UCSD-AML1 (cell line): ENCODE measurements at regions not wholly inside any gene's neighbourhood (a gene's known extent, or its start where the extent isn't known, plus 50 kb on each side); places are given as distances from the start of the nearest gene placed in this dataset.
"Not testable (repeated sequence)": the region's sequence is repeated elsewhere in the genome, so short reads cannot be mapped to it uniquely, and the experiment has no call there.

ENCODE experiments used
- DNase-seq: peaks from one replicate; lab custom pipeline; 2025; ENCODE audit not compliant: unreplicated experiment; lab: John Stamatoyannopoulos, UW

DNA sequence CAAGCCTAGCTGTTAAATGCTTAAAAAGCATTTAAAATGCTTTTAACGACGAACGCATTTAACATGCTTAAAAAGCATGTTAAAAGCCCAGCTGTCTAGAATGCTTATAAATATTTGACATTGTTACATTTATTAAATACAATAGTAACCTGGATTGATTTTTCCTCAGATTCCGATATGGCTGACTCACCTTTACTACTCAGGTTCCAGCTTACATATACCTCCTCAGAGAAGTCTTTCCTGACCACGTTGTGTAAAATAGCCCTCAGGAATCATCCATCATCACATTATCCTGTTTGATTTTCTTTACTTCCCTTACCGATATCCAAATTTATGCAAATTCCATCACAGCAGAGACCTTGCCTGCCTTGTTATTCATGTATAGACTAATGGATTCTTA, 51.4 kb downstream of the SLC41A2 start:
- no peak for DNase-seq

DNA sequence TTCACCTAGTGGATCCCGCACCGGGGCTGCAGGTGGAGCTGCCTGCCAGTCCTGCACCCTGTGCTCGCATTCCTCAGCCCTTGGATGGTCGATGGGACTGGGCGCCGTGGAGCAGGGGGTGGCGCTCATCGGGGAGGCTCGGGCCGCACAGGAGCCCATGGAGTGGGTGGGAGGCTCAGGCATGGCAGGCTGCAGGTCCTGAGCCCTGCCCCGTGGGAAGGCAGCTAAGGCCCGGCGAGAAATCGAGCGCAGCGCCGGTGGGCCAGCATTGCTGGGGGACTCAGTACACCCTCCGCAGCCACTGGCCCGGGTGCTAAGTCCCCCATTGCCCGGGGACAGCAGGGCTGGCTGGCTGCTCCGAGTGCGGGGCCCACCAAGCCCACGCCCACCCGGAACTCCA, 52.6 kb downstream of the SLC41A2 start:
- DNase-seq = not testable (repeated sequence)

DNA sequence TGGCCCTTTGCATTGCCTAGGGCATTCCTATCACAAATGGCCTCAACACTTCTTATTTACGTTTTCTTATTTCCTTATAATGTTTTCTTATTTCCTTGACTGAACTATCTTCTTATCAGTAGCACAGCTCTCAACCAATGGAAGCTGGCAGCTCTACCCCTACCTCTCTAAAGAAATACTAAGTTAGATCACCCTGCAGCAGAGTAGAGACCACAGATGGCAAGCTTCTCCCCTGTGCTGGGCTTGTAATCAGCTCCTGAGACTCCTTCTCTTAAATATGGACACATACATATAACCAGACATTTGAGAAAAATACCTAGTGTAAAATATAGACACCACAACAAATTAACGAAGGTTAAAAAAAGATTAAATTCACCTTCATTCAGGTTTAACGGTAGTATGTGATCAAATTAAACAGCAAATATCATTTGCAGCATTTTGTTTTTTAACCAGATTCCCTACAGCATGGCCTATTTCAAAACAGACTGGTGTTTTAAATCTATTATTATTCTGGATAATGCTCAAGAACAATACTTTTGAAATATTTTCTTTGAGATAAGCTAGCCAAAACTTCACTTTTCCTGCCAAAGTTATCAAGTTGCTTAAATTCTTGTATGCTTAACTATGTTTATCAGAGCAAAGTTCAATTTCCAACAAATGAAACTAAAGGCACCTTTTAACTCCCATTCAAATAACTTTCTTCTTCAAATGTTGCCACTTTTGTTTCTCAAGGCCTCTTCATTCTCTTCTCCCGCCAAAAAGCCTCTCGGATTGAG, 54.3 kb downstream of the SLC41A2 start:
- DNase-seq = no peak

DNA sequence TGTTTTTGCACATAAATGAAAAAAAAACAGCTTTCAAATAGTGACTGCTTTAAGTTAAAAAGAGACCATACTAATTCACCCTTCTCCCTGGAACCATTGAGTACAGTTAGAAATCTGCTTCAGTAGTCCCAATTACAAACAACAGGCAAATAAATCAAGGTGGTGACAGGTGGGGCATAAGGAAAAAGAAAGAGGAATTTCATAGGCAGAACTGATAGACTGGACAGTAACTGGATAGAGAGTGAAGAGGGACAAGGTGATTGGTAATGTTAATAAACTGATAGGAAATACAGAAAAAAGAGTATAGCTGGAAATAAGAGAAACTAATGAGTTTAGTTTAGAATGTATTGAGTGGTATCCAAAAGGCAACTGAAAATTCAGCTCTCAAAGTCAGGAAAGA, 56.0 kb downstream of the SLC41A2 start:
- no peak for DNase-seq

DNA sequence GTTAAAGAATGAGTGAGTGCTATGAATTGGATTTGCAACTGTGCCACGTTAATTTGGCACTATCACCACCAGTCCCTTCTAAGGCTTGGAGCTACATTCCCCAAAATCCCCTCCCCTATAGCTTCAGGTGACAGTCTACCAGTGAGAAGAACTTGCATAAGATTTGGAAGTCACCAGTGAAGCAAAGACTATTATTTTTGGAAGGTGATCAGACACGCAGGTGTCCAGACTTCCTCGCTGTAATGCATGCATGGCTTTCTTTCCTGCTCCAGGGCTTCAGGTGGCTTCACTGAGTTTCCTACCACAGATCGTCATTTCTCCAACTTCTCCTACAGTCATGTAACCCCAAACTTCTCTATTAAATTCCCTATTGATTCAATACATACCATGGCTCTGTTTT, 61.4 kb downstream of the SLC41A2 start:
- no peak for DNase-seq

DNA sequence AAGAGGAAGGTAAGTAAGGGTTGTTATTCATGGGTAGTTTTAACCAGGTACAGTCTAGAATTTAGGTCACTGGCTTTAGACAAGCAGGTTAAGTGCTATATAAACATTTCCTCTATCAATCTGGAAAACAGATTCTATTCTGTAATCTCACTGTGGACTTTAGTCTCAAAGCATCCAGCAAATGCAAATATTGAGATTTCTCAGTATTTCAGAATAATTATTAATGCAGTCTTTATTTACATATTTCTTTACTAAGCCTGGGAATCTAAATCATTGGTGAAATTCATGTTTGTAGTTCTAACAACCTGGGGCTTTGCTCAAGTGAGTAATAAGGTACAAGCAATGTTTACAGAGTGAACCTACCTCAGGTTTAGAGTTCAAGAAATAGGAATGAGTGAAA, 61.9 kb downstream of the SLC41A2 start:
- no peak for DNase-seq

DNA sequence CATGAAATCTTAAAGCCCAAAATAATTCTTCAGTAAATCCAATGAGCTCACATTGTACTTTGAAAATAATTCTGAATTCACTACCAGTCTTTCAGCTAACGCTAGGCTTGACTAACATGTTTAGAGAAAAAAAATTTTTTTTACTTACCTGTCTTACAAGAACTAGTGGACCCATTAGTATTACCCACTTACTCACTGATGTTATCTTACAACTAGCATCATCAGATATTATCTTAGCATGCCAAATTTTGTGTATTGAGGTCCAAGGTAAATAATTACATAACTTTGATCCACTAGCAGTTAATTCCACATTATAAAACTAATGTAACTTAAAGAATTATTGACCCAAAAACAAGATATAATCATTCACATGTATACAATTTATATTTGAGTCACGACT, 62.7 kb downstream of the SLC41A2 start:
- DNase-seq = no peak

DNA sequence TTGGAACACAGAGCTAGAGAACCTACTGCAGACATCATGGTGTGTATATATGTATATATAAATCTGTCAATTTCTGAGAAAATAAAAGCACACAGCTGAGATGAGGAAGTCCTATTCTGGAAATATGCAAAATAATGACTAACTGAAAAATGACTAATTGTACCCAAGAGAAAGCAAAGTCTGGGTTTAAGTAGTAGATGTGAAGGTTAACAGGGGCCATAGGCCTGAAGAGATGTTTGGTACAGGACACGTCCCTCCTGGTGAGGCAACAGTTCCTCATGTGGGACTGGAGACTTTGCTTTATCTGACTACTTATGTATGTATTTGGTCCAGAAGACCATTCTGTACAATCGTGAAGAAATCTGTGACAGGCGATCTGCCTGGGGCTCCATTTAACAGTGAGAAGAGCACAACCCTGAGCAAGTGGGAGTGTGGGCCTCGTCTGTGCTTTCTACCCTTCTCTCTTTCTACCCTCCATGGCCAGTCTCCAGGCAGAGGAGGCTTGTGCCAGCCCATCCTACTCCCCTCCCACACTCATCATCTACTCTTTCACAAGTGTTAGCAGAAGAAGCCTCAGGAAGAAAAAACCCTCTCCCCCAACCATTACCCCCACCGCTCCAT, 67.5 kb downstream of the SLC41A2 start:
- no peak for DNase-seq

DNA sequence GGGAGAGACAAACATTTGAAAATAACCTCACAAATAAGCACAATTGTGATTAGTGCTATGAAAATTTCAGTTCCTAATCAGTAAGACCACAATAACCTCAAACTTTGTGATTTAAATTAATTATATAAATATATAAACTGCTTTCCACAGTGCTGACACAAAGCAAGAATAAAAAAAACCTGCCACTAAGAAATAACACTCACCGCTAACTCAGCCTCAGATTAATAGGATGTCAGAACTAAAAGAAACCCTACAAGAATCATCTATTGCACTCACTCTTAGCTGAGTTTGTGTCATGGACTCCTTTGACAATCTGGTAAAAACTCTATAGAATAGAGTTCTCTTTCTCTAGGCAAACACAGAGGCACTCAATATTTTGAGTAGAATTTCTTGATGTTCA, 68.4 kb downstream of the SLC41A2 start:
- DNase-seq = no peak

DNA sequence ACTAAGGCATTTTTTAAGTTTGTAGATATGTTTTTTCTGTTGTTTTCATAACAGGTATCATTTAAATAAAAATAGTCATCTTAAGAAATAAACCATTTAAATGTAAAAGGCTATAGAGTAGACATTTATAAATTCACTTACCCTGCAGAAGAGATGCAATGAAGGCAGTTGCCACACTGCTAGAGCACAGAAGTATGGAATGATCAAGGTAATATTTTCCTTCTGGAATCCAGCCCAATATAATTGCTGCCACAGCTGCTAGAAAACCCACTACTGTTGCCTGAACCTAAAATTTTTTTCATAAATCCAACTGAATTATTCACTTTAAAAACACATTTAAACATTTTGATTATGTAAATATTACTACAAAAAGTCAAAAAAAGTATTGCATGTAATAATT, 69.2 kb downstream of the SLC41A2 start:
- DNase-seq = no peak

DNA sequence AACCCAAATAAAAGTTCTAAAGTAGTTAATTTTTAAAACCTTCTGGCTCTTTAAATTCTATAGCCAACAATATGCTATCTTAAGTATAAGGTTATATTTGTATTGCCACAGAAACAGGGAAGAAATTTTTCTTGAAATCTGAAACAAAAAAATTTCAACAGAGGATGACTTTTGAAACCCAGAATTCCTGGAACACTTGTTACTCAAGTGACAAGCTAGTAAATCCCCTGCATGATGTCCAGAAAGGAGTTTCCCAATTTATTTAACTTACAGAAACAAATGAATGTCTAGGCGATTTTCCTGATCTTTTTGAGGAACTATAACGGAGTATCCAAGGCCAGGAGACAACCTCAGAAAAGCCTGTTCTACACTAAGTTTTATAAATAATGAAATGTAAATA, 69.6 kb downstream of the SLC41A2 start:
- DNase-seq = no peak

DNA sequence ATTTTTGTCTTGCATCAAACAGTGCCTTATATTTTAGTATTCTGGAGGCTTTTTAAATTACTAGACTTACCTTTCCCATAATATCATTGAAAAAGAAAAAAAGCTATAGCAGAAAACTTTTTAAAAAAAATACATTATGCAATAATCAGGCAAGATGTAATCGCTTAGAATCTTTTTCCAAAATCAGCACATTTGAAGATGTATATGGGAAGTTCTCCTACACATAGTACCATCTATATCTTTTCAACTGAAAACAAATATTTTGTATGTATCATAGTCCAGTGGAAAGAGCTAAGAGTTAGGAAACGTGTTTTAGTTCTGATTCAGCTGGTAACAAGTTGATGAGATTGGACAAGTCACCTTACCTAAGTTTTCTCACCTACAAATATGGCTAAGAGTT, 70.6 kb downstream of the SLC41A2 start:
- DNase-seq = no peak

DNA sequence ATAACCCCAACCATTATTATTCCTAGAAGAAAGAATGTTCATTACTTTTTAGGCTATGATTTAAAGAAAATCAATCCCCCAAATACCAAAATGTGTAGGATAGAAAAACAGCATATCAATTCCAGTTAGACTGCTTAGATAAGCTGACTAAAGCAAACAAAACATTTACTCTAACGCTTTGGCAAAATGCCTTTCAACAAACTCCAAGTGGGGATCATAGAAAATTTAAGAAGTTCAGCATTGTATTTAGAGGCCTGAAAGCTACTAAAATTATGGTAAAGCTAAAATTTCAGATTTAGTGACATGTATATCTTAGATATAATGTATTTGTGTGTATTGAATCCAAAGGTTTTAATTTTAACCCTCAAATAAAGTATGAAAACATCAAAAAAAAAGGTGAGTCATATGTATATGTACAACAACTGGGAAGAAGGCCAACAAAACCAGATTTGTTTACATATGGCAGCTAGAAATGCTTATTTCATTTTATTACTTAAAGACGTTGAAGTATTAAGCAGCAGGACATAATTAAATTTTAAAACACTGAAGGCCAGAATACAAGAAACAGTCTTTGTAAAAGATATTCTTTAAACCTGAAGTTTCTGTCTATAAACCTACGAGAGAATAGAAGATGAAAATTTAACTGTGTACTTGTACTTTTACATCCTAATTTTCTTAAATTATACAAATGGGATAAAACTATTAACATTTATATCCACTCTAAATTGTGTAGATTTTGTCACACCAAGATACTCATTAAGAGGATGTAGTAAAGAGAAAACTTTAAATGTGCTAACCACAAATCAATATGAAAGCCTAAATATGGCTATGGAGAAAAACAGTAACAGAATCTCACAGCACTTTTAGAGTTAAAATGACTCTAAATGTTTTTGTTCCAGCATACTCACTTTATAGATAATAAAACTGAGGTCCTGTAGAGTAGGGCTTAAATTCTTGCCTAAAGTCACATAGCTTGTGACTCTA, 71.4 kb downstream of the SLC41A2 start:
- no peak for DNase-seq

DNA sequence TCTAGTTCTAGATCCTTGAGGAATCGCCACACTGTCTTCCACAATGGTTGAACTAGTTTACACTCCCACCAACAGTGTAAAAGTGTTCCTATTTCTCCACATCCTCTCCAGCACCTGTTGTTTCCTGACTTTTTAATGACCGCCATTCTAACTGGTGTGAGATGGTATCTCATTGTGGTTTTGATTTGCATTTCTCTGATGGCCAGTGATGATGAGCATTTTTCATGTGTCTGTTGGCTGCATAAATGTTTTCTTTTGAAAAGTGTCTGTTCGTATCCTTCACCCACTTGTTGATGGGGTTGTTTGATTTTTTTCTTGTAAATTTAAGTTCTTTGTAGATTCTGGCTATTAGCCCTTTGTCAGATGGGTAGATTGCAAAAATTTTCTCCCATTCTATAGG, 79.2 kb downstream of the SLC41A2 start:
- DNase-seq = not testable (repeated sequence)

DNA sequence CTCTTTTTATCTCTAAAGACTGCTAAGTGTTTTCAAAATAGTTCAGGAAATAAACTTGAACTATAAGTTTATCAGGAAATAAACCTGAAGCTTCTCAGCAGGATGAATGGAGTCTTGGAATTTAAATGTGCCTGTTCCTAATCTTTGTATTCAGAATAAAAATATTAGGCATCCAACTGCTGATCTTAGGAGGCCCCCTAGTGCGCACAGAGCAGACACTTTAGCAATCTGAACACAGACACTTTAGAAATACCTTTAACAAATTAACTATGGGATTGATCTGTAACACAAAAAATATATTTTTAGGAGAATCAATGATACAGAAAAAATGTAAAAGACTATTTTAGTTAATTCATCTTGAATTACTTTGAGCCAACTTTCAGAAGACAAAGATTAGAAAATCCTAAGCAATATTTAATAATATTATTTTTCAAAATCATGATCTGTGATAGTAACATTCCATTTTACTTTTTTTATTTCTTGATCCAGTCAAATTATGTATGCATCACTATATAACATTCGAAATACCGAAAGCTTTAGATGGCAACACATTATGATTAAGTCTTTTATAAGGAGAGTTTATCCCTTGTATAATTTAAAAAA, 80.9 kb downstream of the SLC41A2 start:
- DNase-seq = peak; percentile 13

DNA sequence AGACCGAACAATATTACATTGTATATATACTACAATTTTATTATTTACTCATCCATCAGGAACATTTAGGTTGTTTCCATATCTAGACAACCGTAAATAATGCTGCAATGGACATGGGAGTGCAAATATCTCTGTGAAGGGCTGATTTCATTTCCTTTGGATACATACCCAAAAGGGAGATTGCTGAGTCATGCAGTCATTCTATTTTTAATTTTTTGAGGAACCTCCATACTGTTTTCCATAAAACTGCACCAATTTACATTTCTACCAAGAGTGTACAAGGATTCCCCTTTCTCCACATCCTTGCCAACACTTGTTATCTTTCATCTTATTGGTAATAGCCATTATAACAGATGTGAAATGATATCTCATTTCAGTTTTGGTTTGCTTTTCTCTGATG, 84.7 kb downstream of the SLC41A2 start:
- no peak for DNase-seq

DNA sequence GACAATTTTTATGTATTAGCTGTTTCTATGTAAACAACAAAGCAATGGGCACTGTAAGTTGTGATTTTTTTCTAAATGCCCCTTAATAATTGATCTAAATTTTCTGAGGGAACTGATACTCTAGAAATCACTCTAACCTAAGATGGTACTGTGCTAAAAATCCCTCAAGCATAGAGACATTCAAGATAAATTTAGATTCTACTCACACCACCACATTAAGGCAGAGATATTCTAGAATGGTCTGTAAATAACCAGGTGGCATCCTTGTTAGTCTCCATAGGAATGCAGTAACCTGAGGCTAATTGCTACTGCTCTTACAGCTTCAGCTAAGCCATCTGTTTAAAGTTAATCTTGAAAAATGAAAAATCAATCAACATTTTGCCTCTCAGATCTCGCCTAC, 87.3 kb downstream of the SLC41A2 start:
- no peak for DNase-seq

DNA sequence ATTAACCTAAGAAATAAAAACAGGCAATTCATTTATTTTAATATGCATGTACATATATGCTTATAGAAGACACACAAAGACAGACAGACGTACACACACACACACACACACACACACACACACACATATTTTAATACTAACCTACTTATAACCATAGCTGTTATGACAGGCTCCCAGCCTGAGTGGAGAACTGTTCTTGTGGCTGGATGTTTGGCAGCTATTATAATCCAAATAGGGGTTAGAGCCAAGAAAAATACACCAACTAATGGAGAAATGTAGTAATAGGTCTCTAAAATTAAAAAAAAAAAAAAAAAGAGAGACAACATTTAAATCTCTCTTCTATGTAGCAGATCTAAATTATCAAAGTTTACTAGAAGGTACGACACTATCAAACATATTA, 91.8 kb downstream of the SLC41A2 start:
- DNase-seq = no peak

DNA sequence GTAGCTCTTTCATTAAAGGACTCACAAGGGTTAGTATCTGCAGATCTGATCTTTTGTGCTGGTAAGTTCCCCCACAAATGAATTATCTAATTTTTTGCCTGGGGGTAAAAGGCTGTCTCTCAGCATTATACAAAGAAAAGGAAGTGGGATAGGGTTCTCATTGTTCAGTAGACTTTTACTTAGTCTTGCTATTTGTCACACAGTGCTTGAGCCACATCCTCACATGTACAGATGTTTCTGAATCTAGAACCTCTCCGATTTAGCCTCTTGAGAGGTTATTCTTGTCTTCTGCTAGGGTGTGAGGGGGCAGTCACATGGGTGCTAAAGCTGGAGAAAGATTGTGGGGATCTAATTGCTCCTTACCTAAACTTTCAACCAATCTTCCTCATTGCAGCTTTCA, 93.0 kb downstream of the SLC41A2 start:
- DNase-seq = no peak

DNA sequence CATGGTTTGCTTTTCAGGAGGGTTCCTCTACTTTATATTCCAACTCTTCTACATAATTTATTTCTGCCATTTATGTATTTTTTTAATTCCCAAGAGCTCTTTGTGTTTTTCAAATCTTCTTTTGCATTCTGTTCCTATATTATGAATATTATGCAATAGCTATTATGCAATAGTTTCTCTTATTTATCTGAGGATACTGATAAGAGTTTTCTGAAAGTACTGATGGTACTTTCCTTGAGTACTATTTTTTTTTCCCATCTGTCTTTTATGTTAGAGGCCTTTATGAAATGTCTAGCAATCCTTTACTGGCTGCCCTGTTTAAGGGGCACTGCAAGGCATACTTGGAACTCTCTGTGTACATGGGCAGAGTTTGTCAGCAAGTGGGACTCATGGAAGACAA, 93.4 kb downstream of the SLC41A2 start:
- no peak for DNase-seq

DNA sequence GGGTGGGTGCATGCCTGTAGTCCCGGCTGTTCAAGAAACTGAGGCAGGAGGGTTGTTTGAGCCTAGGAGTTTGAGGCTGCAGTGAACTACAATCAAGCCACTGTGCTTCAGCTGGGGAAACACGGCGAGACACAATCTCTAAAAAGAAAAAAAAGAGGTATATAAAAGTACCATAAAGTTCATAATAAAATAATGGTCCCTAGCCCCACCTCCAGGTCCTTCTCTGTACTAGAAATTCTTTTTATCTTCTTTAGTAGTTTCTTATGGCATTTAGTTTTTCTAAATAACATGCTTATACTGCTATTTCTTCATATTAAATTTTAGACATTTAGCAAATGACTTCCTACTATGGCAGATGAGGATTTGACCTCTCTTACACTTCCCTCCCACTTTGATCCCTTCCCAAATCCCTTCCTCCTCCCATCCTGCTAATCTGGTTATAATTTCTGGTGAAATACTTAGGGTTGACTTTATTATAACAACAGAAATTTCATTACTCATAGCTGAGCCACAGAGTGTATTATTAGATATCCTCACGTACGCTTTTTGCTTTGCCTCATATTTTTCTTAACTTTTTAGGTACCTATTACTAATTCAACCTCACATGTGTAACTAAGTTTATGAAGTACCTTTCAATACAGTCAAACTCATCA, 94.7 kb downstream of the SLC41A2 start:
- no peak for DNase-seq
